Retinal pigment epithelial cell (primary cell): ENCODE measurements at regions not wholly inside any gene's neighbourhood (a gene's known extent, or its start where the extent isn't known, plus 50 kb on each side); places are given as distances from the start of the nearest gene placed in this dataset.
"Not testable (repeated sequence)": the region's sequence is repeated elsewhere in the genome, so short reads cannot be mapped to it uniquely, and the experiment has no call there.

Experiments
- DNase-seq: peaks from one replicate; pipeline ENCODE4 v3.0.0-alpha.2; 2010; ENCODE audit warnings: low read depth
- H3K4me3 ChIP-seq: 2 replicates; pipeline ENCODE4 v1.5.1; 2011; ENCODE audit warnings: mild to moderate bottlenecking, low read length, control low read depth, moderate library complexity
- CTCF ChIP-seq: conservative IDR thresholded peaks from 2 replicates; pipeline ENCODE4 v1.5.1; 2011; ENCODE audit warnings: low read depth, low read length, control low read depth, inconsistent platforms

GRCh38 chr6:130617658-130618057 lies 209.5 kb upstream of the SMLR1 start:
- TF ChIP-seq CTCF: no peak
- DNase-seq: no peak
- no peak overlapping the region for H3K4me3 ChIP-seq

GRCh38 chr6:130618806-130619205 lies 208.4 kb upstream of the SMLR1 start:
- H3K4me3 ChIP-seq, DNase-seq: not testable (repeated sequence)

GRCh38 chr6:130620338-130620781 lies 206.8 kb upstream of the SMLR1 start:
- DNase-seq: peak; percentile 46
- H3K4me3 ChIP-seq: no peak overlapping the region
- TF ChIP-seq CTCF: no peak

GRCh38 chr6:130622142-130622541 lies 205.1 kb upstream of the SMLR1 start:
- no peak overlapping the region for H3K4me3 ChIP-seq
- DNase-seq: no peak
- TF ChIP-seq CTCF: no peak

DNA sequence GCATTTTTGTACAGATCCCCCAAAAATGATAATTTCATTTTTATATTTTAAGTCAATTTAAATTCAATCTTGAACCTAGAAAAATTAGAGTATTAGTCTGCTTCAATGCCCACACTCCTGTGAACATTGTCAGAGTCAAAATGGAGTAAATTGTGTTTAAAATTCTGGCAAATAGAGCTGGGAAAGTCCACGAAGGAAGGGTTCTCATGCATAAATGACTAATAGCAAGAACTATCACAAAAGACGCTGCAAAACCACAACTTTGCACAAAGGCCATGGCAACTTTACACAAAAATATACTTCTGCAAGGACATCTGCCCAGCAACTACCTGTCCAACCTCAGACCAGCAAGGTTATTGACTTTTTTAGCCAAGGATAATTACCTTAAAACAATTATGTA lies 203.2 kb upstream of the SMLR1 start:
- TF ChIP-seq CTCF: no peak
- DNase-seq: no peak
- no peak overlapping the region for H3K4me3 ChIP-seq

- no peak for DNase-seq
- no peak for TF ChIP-seq CTCF
- no peak overlapping the region for H3K4me3 ChIP-seq
Measured at GRCh38 chr6:130625825-130626527, 201.2 kb upstream of the SMLR1 start.

DNA sequence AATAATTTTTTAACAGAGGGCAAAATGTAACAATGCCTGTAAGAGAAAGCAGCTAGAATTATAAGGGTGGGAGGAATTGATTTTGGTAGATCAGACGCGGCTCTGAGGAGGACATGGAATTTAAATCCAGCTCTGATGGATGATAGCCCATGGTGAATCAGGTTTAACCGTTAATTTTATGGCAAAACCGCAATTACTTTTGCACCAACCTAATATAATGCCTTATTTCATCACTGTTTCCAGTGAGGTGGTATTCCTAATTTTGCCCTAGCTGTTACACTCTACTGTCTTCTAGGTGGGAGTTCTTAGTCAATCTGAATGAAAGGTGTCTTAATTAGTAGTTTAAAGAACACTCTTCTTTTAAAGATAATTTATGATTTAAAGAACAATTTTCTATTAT lies 198.3 kb upstream of the SMLR1 start:
- H3K4me3 ChIP-seq: no peak overlapping the region
- no peak for TF ChIP-seq CTCF
- no peak for DNase-seq
